ENCODE measurements at regions not wholly inside any gene's neighbourhood (a gene's known extent, or its start where the extent isn't known, plus 50 kb on each side); places are given as distances from the start of the nearest gene placed in this dataset.

- no peak for TF ChIP-seq POLR2A (IDR thresholded peaks at IDR 0.05)
- TF ChIP-seq CTCF (IDR thresholded peaks at IDR 0.05 in 8 of 11, conservative IDR thresholded peaks at IDR 0.05 in 3 of 11) = no peak
- no peak for TF ChIP-seq POLR2AphosphoS5 (IDR thresholded peaks at IDR 0.05)
Observed at GRCh38 chr1:38667626-38668025, 191.9 kb downstream of the RRAGC start.

Measured in spleen (tissue), 7 donors.